HL-60 (cell line): ENCODE measurements at regions not wholly inside any gene's neighbourhood (a gene's known extent, or its start where the extent isn't known, plus 50 kb on each side); places are given as distances from the start of the nearest gene placed in this dataset.

Experiments
- DNase-seq, 2 experiments: peaks; one replicate each; pipeline ENCODE4 v3.0.0-alpha.2; 2010 to 2020; ENCODE audit warnings: low read depth in 1 of 2, low spot score in 1 of 2
- H3K27ac ChIP-seq: fragments of 250-450 bp; sonication (Bioruptor Pico); replicated peaks from 2 replicates; pipeline ENCODE4 v1.5.1; 2020; ENCODE audit warnings: mild to moderate bottlenecking, moderate library complexity
- H3K27me3 ChIP-seq: fragments of 250-450 bp; sonication (Bioruptor Pico); 2 replicates; pipeline ENCODE4 v1.5.1; 2021; ENCODE audit warnings: mild to moderate bottlenecking, moderate library complexity; ENCODE audit not compliant: insufficient read depth, poor library complexity, severe bottlenecking
- H3K4me3 ChIP-seq: replicated peaks from 2 replicates; pipeline ENCODE4 v1.5.1; 2011; ENCODE audit warnings: mild to moderate bottlenecking, control low read depth, low read length; ENCODE audit not compliant: insufficient read depth
- GABPA ChIP-seq: IDR thresholded peaks from 2 replicates; pipeline ENCODE4 v1.6.1; 2012; ENCODE audit warnings: low read depth
- POLR2AphosphoS5 ChIP-seq: IDR thresholded peaks from 2 replicates; pipeline ENCODE4 v1.6.1; 2012; ENCODE audit warnings: low read depth
- SPI1 ChIP-seq: IDR thresholded peaks from 2 replicates; pipeline ENCODE4 v1.6.1; 2012; ENCODE audit warnings: low read depth, mild to moderate bottlenecking, borderline replicate concordance
- TF ChIP-seq, protein P1 (sequence below): IDR thresholded peaks from one replicate; pipeline ENCODE4 v1.5.1; 2011; ENCODE audit warnings: low read length, control low read depth, inconsistent platforms; ENCODE audit not compliant: insufficient read depth
- TF ChIP-seq, protein P2 (sequence below): IDR thresholded peaks from 2 replicates; pipeline ENCODE4 v1.6.1; 2012; ENCODE audit warnings: low read depth; ENCODE audit not compliant: insufficient replicate concordance

DNA sequence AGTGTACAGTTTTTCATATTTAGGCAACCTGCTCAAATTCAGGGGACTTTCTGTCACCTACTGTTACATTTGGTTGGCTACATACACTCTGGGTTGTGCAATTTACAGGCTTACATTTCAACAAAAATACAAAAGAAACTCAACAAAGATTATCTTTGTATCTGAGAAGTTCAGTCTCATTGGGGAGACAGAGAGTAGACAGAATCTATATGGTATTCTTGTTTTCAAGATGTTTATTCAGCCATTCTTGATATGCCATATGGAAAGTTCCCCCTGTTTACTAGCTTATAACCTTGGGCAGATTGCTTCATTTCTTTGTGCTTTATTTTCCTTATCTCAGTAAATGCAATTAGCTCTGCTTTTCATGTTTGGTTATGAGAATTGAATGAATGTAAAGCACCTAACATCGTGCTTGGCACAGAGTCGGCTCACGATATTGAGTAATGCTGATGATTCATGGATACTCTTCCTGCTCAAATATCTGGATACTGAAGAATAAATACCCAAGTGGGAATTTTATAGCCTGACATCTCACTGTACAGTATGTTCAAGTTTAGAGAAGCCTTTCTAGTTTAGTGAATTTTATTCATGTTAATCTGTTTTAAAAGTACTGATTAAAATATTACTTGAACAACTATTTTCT, 96.5 kb upstream of the PACRGL start:
- Histone ChIP-seq H3K27me3 (no peaks in the 10 kb centered on the region), H3K4me3 (no peak overlapping the region), H3K27ac (no peak overlapping the region)
- DNase-seq = no peak
- TF ChIP-seq POLR2AphosphoS5 (no peak), GABPA (no peak), SPI1 (no peak)
- TF ChIP-seq, protein P1, sequence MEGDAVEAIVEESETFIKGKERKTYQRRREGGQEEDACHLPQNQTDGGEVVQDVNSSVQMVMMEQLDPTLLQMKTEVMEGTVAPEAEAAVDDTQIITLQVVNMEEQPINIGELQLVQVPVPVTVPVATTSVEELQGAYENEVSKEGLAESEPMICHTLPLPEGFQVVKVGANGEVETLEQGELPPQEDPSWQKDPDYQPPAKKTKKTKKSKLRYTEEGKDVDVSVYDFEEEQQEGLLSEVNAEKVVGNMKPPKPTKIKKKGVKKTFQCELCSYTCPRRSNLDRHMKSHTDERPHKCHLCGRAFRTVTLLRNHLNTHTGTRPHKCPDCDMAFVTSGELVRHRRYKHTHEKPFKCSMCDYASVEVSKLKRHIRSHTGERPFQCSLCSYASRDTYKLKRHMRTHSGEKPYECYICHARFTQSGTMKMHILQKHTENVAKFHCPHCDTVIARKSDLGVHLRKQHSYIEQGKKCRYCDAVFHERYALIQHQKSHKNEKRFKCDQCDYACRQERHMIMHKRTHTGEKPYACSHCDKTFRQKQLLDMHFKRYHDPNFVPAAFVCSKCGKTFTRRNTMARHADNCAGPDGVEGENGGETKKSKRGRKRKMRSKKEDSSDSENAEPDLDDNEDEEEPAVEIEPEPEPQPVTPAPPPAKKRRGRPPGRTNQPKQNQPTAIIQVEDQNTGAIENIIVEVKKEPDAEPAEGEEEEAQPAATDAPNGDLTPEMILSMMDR = no peak
- TF ChIP-seq, protein P2, sequence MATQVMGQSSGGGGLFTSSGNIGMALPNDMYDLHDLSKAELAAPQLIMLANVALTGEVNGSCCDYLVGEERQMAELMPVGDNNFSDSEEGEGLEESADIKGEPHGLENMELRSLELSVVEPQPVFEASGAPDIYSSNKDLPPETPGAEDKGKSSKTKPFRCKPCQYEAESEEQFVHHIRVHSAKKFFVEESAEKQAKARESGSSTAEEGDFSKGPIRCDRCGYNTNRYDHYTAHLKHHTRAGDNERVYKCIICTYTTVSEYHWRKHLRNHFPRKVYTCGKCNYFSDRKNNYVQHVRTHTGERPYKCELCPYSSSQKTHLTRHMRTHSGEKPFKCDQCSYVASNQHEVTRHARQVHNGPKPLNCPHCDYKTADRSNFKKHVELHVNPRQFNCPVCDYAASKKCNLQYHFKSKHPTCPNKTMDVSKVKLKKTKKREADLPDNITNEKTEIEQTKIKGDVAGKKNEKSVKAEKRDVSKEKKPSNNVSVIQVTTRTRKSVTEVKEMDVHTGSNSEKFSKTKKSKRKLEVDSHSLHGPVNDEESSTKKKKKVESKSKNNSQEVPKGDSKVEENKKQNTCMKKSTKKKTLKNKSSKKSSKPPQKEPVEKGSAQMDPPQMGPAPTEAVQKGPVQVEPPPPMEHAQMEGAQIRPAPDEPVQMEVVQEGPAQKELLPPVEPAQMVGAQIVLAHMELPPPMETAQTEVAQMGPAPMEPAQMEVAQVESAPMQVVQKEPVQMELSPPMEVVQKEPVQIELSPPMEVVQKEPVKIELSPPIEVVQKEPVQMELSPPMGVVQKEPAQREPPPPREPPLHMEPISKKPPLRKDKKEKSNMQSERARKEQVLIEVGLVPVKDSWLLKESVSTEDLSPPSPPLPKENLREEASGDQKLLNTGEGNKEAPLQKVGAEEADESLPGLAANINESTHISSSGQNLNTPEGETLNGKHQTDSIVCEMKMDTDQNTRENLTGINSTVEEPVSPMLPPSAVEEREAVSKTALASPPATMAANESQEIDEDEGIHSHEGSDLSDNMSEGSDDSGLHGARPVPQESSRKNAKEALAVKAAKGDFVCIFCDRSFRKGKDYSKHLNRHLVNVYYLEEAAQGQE = no peak

DNA sequence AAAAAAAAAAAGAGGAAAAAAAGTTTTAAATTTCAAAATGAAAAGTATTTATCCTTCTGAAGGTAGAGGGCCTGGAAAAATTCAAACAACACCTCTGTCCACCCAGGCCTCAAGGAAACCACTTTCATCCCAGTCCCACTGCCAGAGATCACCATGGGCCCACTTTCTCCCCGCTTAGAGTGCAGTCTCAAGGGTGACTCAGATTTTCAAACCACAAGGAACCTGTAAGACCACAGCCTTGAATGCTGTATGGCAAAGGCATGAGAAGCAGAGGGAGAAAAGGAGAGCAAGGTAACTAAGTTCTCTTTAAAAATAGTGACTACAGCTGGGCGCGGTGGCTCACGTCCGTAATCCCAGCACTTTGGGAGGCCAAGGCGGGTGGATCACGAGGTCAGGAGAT, 87.9 kb upstream of the PACRGL start:
- no peak for TF ChIP-seq POLR2AphosphoS5
- TF ChIP-seq, protein P1 = no peak
- TF ChIP-seq, protein P2 = no peak
- no peak for TF ChIP-seq GABPA
- no peak for TF ChIP-seq SPI1
- Histone ChIP-seq H3K4me3 (no peak overlapping the region), H3K27me3 (no peaks in the 10 kb centered on the region), H3K27ac (no peak overlapping the region)
- no peak for DNase-seq

DNA sequence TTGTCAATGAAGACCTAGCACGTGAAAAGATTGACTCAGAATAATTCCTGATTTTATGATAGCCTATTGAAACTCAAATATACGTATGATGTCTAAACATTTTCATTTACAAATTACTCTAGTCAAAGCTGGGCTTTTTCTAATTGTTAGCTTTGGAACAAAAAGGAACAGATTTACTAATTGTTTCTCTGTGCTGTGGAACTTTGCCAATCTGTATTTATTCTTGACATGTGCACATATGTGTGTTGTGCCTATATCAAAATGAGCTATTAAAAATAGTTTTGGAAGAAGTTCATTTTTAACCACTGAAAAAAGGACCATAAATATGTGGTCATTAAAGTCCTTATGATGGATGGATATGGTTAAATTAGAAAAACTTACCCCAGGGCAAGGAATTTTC, 85.4 kb upstream of the PACRGL start:
- Histone ChIP-seq H3K27ac (no peak overlapping the region), H3K4me3 (no peak overlapping the region), H3K27me3 (no peaks in the 10 kb centered on the region)
- DNase-seq = no peak
- TF ChIP-seq SPI1 (no peak), GABPA (no peak), POLR2AphosphoS5 (no peak)
- TF ChIP-seq, protein P2 = no peak
- TF ChIP-seq, protein P1 = no peak
